Globus pallidus (tissue), 1 donor: ENCODE measurements at regions not wholly inside any gene's neighbourhood (a gene's known extent, or its start where the extent isn't known, plus 50 kb on each side); places are given as distances from the start of the nearest gene placed in this dataset.

Source experiments
- DNase-seq: peaks from one replicate; pipeline ENCODE4 v3.0.0-alpha.2; 2015; ENCODE audit warnings: low spot score

DNA sequence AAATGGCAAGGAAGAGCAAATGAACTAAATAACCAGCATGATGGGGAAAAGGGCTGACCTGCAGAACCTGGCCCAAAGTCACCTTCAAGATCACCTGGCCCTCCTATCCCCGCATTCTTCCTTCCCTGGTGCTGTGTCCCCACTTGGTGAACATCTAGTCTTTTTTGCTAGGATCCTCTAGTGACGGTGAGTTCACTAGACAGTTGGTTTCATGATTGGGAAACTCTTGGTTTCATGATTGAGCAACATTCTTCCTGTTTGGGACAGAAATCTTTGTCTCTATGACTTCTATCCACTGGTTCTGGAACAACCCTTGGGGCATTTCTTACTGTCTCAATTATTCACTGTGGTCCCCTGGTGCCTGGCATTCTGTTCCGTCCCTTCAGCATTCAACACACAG is 50.2 kb upstream of the DAB2IP start:
- no peak for DNase-seq
